GM06990 (cell line): ENCODE measurements at regions not wholly inside any gene's neighbourhood (a gene's known extent, or its start where the extent isn't known, plus 50 kb on each side); places are given as distances from the start of the nearest gene placed in this dataset.

Experiments used
- DNase-seq: peaks from one replicate; pipeline ENCODE4 v3.0.0-alpha.2; 2011; ENCODE audit not compliant: insufficient read length; ENCODE audit errors: extremely low read depth
- H3K27me3 ChIP-seq: replicated peaks from 2 replicates; pipeline ENCODE4 v1.6.0; 2011; ENCODE audit warnings: low read length; ENCODE audit not compliant: control insufficient read depth, insufficient read depth
- H3K36me3 ChIP-seq: 2 replicates; pipeline ENCODE4 v1.5.1; 2011; ENCODE audit warnings: low read length; ENCODE audit not compliant: control insufficient read depth, insufficient read depth
- H3K4me3 ChIP-seq: replicated peaks from 2 replicates; pipeline ENCODE4 v1.5.1; 2011; ENCODE audit warnings: low read depth, mild to moderate bottlenecking, control low read depth, low read length
- TF ChIP-seq, protein P1 (sequence below): IDR thresholded peaks from 2 replicates; pipeline ENCODE4 v1.5.1; 2011; ENCODE audit warnings: low read length, control low read depth, mild to moderate bottlenecking, inconsistent platforms; ENCODE audit not compliant: insufficient read depth, poor library complexity, severe bottlenecking

DNA sequence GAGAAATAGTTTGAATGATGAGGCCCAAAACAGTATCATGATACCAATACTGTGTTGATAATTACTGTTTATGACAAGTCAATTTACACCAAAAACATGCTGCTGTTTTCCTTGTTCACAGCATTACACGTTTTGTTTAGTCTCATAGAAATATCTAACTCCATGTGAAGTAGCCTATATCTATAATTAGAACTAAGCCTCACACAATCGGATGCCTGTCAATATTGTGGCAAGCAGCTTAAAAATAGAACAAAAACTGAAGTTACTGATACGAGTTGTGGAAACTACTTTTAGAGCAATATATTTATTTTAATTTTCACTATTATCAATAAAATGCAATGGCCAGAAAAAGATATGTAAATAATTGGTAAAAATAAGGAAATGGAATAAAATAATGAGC is 470.8 kb downstream of the ZEB2 start:
- H3K27me3 ChIP-seq: no peaks in the 10 kb centered on the region
- TF ChIP-seq, protein P1, sequence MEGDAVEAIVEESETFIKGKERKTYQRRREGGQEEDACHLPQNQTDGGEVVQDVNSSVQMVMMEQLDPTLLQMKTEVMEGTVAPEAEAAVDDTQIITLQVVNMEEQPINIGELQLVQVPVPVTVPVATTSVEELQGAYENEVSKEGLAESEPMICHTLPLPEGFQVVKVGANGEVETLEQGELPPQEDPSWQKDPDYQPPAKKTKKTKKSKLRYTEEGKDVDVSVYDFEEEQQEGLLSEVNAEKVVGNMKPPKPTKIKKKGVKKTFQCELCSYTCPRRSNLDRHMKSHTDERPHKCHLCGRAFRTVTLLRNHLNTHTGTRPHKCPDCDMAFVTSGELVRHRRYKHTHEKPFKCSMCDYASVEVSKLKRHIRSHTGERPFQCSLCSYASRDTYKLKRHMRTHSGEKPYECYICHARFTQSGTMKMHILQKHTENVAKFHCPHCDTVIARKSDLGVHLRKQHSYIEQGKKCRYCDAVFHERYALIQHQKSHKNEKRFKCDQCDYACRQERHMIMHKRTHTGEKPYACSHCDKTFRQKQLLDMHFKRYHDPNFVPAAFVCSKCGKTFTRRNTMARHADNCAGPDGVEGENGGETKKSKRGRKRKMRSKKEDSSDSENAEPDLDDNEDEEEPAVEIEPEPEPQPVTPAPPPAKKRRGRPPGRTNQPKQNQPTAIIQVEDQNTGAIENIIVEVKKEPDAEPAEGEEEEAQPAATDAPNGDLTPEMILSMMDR: no peak
- DNase-seq: no peak
- H3K36me3 ChIP-seq: no peaks in the 10 kb centered on the region
- no peak overlapping the region for H3K4me3 ChIP-seq

GRCh38 chr2:144048631-144049060 is 471.3 kb downstream of the ZEB2 start:
- DNase-seq: no peak
- TF ChIP-seq, protein P1: no peak
- H3K27me3 ChIP-seq: no peaks in the 10 kb centered on the region
- no peak overlapping the region for H3K4me3 ChIP-seq
- H3K36me3 ChIP-seq: no peaks in the 10 kb centered on the region

GRCh38 chr2:144042751-144043150 is 477.2 kb downstream of the ZEB2 start:
- no peak for DNase-seq
- TF ChIP-seq, protein P1: no peak
- H3K36me3 ChIP-seq: no peaks in the 10 kb centered on the region
- no peak overlapping the region for H3K4me3 ChIP-seq
- no peaks in the 10 kb centered on the region for H3K27me3 ChIP-seq

DNA sequence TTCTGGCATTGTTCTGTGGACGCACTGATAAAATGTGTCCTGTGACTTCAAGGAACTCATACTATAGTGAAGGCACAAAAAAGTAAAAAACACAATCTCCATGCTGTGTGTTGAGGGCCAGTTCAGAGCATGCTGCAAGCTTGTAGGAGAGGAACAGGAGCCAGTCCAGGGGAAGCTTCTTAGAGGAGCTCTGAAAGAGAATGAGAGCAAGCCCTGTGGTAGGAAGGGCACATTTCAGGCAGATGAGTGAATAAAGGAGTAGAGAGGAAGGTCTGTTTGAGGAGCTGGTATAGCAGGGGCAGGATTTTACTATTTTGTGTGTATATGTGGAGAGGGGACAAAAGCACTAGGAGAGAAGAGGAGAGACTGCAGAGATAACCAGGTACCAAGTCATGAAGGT is 478.3 kb downstream of the ZEB2 start:
- TF ChIP-seq, protein P1: no peak
- Histone ChIP-seq H3K36me3 (no peaks in the 10 kb centered on the region), H3K27me3 (no peaks in the 10 kb centered on the region), H3K4me3 (no peak overlapping the region)
- no peak for DNase-seq

GRCh38 chr2:144040834-144041233 is 479.1 kb downstream of the ZEB2 start:
- DNase-seq: no peak
- no peaks in the 10 kb centered on the region for H3K36me3 ChIP-seq
- TF ChIP-seq, protein P1: no peak

GRCh38 chr2:144032566-144032965 is 487.4 kb downstream of the ZEB2 start:
- no peaks in the 10 kb centered on the region for H3K36me3 ChIP-seq
- no peaks in the 10 kb centered on the region for H3K27me3 ChIP-seq
- no peak for DNase-seq
- TF ChIP-seq, protein P1: no peak
- H3K4me3 ChIP-seq: no peak overlapping the region

More at GRCh38 chr2:144040834-144041233, 479.1 kb downstream of the ZEB2 start:
- Histone ChIP-seq H3K27me3 (no peaks in the 10 kb centered on the region), H3K4me3 (no peak overlapping the region)
